Trophoblast cell (in vitro differentiated cells and primary cell): ENCODE measurements at regions not wholly inside any gene's neighbourhood (a gene's known extent, or its start where the extent isn't known, plus 50 kb on each side); places are given as distances from the start of the nearest gene placed in this dataset.

Experiments
- DNase-seq, 2 donors: peaks; one replicate each; pipeline ENCODE4 v3.0.0-alpha.2; 2016
- H2AFZ ChIP-seq: 2 replicates; pipeline ENCODE4 v1.6.1; 2013; ENCODE audit warnings: low read length, moderate library complexity, mild to moderate bottlenecking; ENCODE audit not compliant: insufficient read depth, poor library complexity
- H2AK5ac ChIP-seq: 2 replicates; pipeline ENCODE4 v1.6.1; 2013; ENCODE audit warnings: mild to moderate bottlenecking, low read length
- H2BK120ac ChIP-seq: 2 replicates; pipeline ENCODE4 v1.6.1; 2013; ENCODE audit warnings: low read length, mild to moderate bottlenecking, moderate library complexity; ENCODE audit not compliant: insufficient read depth, poor library complexity
- H2BK12ac ChIP-seq: 2 replicates; pipeline ENCODE4 v1.6.1; 2013; ENCODE audit warnings: mild to moderate bottlenecking, low read length, moderate library complexity
- H2BK5ac ChIP-seq: 2 replicates; pipeline ENCODE4 v1.6.1; 2013; ENCODE audit warnings: low read length, low read depth, moderate library complexity, mild to moderate bottlenecking; ENCODE audit not compliant: poor library complexity
- H3K14ac ChIP-seq: 2 replicates; pipeline ENCODE4 v1.6.1; 2013; ENCODE audit warnings: mild to moderate bottlenecking, low read length
- H3K18ac ChIP-seq: 2 replicates; pipeline ENCODE4 v1.6.1; 2013; ENCODE audit warnings: mild to moderate bottlenecking, low read length
- H3K23ac ChIP-seq: 2 replicates; pipeline ENCODE4 v1.6.1; 2013; ENCODE audit warnings: low read length
- H3K27ac ChIP-seq: 2 replicates; pipeline ENCODE4 v1.5.1; 2013; ENCODE audit warnings: low read depth, mild to moderate bottlenecking, inconsistent platforms, low read length, moderate library complexity
- H3K27me3 ChIP-seq: 2 replicates; pipeline ENCODE4 v1.6.1; 2013; ENCODE audit warnings: inconsistent platforms, mild to moderate bottlenecking, low read length, moderate library complexity; ENCODE audit not compliant: insufficient read depth
- H3K36me3 ChIP-seq, 2 experiments: 1 replicate in 1 of 2; 2 replicates in 1 of 2; pipeline ENCODE4 v1.6.1; 2013; ENCODE audit warnings: low read length in 2 of 2, mild to moderate bottlenecking in 2 of 2, moderate library complexity in 1 of 2; ENCODE audit not compliant: insufficient read depth in 2 of 2, control insufficient read depth in 1 of 2
- H3K4ac ChIP-seq: 2 replicates; pipeline ENCODE4 v1.6.1; 2013; ENCODE audit warnings: low read depth, mild to moderate bottlenecking, low read length, moderate library complexity
- H3K4me1 ChIP-seq, 2 experiments: 1 replicate in 1 of 2; 2 replicates in 1 of 2; pipeline ENCODE4 v1.6.1; 2013; ENCODE audit warnings: low read length in 2 of 2, mild to moderate bottlenecking in 2 of 2, moderate library complexity in 1 of 2; ENCODE audit not compliant: insufficient read depth in 2 of 2, control insufficient read depth in 1 of 2
- H3K4me2 ChIP-seq: 2 replicates; pipeline ENCODE4 v1.6.1; 2013; ENCODE audit warnings: inconsistent platforms, mild to moderate bottlenecking, low read length, moderate library complexity
- H3K4me3 ChIP-seq: 2 replicates; pipeline ENCODE4 v1.5.1; 2013; ENCODE audit warnings: mild to moderate bottlenecking, low read depth, low read length, inconsistent platforms
- H3K79me1 ChIP-seq: one replicate; pipeline ENCODE4 v1.6.1; 2013; ENCODE audit warnings: low read length
- H3K79me2 ChIP-seq: 2 replicates; pipeline ENCODE4 v1.6.1; 2013; ENCODE audit warnings: low read length, mild to moderate bottlenecking; ENCODE audit not compliant: control insufficient read depth, insufficient read depth, poor library complexity
- H3K9ac ChIP-seq: 2 replicates; pipeline ENCODE4 v1.6.1; 2013; ENCODE audit warnings: mild to moderate bottlenecking, low read length
- H3K9me3 ChIP-seq: 2 replicates; pipeline ENCODE4 v1.6.1; 2013; ENCODE audit warnings: low read depth, mild to moderate bottlenecking, control low read depth, inconsistent platforms, low read length; ENCODE audit not compliant: insufficient read depth
- H4K12ac ChIP-seq: 2 replicates; pipeline ENCODE4 v1.6.1; 2013; ENCODE audit warnings: low read depth, mild to moderate bottlenecking, low read length, moderate library complexity
- H4K8ac ChIP-seq: 2 replicates; pipeline ENCODE4 v1.6.1; 2013; ENCODE audit warnings: low read depth, mild to moderate bottlenecking, low read length, moderate library complexity
- H4K91ac ChIP-seq: one replicate; pipeline ENCODE4 v1.6.1; 2013; ENCODE audit warnings: low read depth, mild to moderate bottlenecking, low read length, moderate library complexity
- WGBS: extraction: QIAGEN DNeasy Blood & Tissue Kit; methylation state at CpG from one replicate; pipeline ENCODE4 v1.1.7; 2013; ENCODE audit warnings: missing lambda C conversion rate; ENCODE audit not compliant: insufficient read length, insufficient coverage; ENCODE audit errors: extremely low coverage; 5-methylcytosine and 5-hydroxymethylcytosine counted together

DNA sequence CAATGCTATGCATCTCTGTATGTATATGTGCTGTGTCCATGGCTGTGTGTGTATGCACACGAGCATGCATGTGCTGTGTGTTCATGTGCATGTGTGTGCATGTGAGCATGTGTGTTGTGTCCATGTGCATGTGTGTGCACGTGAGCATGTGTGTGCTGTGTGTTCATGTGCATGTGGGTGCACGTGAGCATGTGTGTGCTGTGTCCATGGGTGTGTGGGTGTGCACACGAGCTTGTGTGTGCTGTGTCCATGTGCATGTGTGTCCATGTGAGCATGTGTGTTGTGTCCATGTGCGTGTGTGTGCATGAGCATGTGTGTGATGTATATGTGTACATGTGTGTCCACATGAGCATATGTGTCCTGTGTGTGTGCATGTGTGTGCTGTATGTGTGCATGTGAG lies 414.4 kb upstream of the SALL3 start:
- DNase-seq, result no peak
- Histone ChIP-seq H3K4me3 (peak overlapping the region; percentile 58), H2BK12ac (no peak overlapping the region), H3K79me1 (no peaks in the 10 kb centered on the region), H2BK120ac (no peak overlapping the region), H2BK5ac (no peak overlapping the region), H3K9ac (no peak overlapping the region), H3K4me2 (no peak overlapping the region), H4K8ac (no peak overlapping the region), H3K4me1 (no peaks in the 10 kb centered on the region), H4K12ac (no peak overlapping the region), H4K91ac (no peak overlapping the region), H3K14ac (no peak overlapping the region), H3K27ac (no peak overlapping the region), H3K9me3 (peaks cover 5% of the 10 kb centered on the region), H3K23ac (no peak overlapping the region), H3K79me2 (no peaks in the 10 kb centered on the region), H2AK5ac (no peak overlapping the region), H3K27me3 (no peaks in the 10 kb centered on the region), H3K4ac (no peak overlapping the region), H3K18ac (no peak overlapping the region), H3K36me3 (no peaks in the 10 kb centered on the region), H2AFZ (no peak overlapping the region)
- no CpG with 5 or more reads among the region's 5 CpGs for WGBS

DNA sequence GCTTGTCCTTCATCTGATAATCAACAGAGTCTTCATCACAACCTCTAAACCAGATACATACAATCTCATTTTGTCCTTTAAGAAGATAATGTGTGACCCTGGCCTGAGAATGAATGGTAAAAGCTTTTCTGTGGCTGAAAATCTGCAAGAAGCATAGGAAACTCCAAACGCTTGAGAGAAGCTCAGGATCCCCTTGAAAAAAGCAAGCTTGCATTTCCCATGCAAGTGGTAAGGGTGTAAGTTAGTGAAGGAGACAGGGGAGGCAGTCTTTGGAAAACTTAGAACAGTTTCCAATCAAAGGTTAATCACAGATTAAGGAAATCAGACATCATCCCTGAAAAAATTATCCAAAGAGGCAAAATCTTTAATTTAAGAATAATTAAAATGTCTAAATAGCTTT lies 413.6 kb upstream of the SALL3 start:
- WGBS, result no CpG with 5 or more reads among the region's 1 CpG
- no peak overlapping the region for H3K4me3 ChIP-seq
- H2BK12ac ChIP-seq, result no peak overlapping the region
- H4K91ac ChIP-seq, result no peak overlapping the region
- H3K4ac ChIP-seq, result no peak overlapping the region
- no peak overlapping the region for H3K23ac ChIP-seq
- H3K14ac ChIP-seq, result no peak overlapping the region
- DNase-seq, result no peak
- H3K18ac ChIP-seq, result no peak overlapping the region
- H2BK5ac ChIP-seq, result no peak overlapping the region
- H4K8ac ChIP-seq, result no peak overlapping the region
- no peaks in the 10 kb centered on the region for H3K79me1 ChIP-seq
- no peak overlapping the region for H2BK120ac ChIP-seq
- H3K36me3 ChIP-seq, result no peaks in the 10 kb centered on the region
- H3K9me3 ChIP-seq, result peaks cover 6% of the 10 kb centered on the region
- H3K27ac ChIP-seq, result no peak overlapping the region
- no peaks in the 10 kb centered on the region for H3K4me1 ChIP-seq
- no peaks in the 10 kb centered on the region for H3K79me2 ChIP-seq
- no peak overlapping the region for H2AK5ac ChIP-seq
- H3K9ac ChIP-seq, result no peak overlapping the region
- H2AFZ ChIP-seq, result no peak overlapping the region
- H4K12ac ChIP-seq, result no peak overlapping the region
- no peak overlapping the region for H3K4me2 ChIP-seq
- H3K27me3 ChIP-seq, result no peaks in the 10 kb centered on the region

DNA sequence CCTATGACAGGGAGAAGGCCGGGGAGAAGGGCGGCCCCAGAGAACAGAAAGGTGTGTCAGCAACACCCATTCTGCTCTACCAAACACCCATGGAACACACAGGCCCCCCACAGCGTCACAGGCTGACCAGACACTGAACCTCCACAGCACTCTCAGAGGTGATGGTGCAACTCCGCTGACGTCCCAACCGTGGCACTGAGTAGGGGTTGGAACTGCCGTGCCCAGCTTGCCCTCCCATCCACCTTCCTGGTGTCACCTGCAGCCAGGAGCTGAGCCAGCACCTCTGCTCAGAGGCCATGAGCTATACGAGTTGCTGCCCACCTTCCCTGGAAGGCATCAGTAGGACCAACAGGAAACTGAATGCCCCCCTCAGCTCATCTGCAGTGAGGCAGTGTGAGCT lies 412.9 kb upstream of the SALL3 start:
- H3K79me1 ChIP-seq, result no peaks in the 10 kb centered on the region
- no peak overlapping the region for H3K4me2 ChIP-seq
- no peak overlapping the region for H4K91ac ChIP-seq
- H2AFZ ChIP-seq, result no peak overlapping the region
- no peak overlapping the region for H3K14ac ChIP-seq
- no CpG with 5 or more reads among the region's 8 CpGs for WGBS
- H3K18ac ChIP-seq, result no peak overlapping the region
- no peak overlapping the region for H4K8ac ChIP-seq
- H3K4me1 ChIP-seq, result no peaks in the 10 kb centered on the region
- H3K27ac ChIP-seq, result no peak overlapping the region
- H3K4ac ChIP-seq, result no peak overlapping the region
- no peaks in the 10 kb centered on the region for H3K36me3 ChIP-seq
- no peaks in the 10 kb centered on the region for H3K27me3 ChIP-seq
- no peak overlapping the region for H3K23ac ChIP-seq
- H2BK12ac ChIP-seq, result no peak overlapping the region
- H4K12ac ChIP-seq, result no peak overlapping the region
- H2BK120ac ChIP-seq, result no peak overlapping the region
- H3K9me3 ChIP-seq, result peaks cover 8% of the 10 kb centered on the region
- no peaks in the 10 kb centered on the region for H3K79me2 ChIP-seq
- peak overlapping the region; percentile 59 for H3K9ac ChIP-seq
- peak overlapping the region; percentile 25 for H3K4me3 ChIP-seq
- no peak overlapping the region for H2BK5ac ChIP-seq
- no peak for DNase-seq
- H2AK5ac ChIP-seq, result no peak overlapping the region

DNA sequence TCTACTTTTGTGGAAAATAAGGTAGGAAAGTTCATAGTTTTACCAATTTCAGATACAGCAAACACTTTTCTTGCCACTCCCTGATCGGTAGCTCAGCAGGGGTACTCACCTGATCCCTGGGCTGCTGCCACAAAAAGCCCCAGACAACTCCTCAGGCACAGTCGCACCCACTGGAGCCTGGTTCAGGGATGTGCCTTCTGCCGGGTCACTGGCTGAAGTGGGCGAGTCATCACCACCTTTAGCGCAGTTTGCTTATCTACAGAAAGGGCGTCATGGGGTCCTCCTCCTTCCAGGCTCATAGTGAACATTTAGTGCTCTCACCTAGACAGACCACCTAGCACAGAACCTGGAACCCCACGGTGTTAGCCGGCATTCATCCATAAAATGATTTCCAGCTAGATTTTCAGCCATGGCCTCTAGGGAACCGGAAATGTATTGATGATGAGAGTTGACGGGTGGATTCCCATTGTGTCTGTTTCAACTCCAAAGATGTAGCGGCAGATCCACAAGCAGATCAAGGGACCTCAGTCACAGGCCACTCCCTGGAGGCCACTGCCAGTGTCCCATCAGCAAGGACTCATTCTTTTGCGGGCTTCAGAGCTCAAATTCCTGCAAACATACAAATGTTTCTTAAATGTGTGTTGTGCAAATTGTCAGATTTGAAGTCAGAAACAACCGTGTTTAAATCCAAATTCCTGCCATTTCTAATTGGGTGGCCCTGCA lies 408.4 kb upstream of the SALL3 start:
- H3K4me3 ChIP-seq, result no peak overlapping the region
- H3K9ac ChIP-seq, result no peak overlapping the region
- H3K14ac ChIP-seq, result no peak overlapping the region
- no peaks in the 10 kb centered on the region for H3K79me2 ChIP-seq
- no peak overlapping the region for H4K91ac ChIP-seq
- H2BK120ac ChIP-seq, result no peak overlapping the region
- H4K12ac ChIP-seq, result no peak overlapping the region
- H3K27me3 ChIP-seq, result no peaks in the 10 kb centered on the region
- no CpG with 5 or more reads among the region's 13 CpGs for WGBS
- H3K27ac ChIP-seq, result no peak overlapping the region
- no peak for DNase-seq
- H2AK5ac ChIP-seq, result no peak overlapping the region
- peaks cover 25% of the 10 kb centered on the region for H3K9me3 ChIP-seq
- no peak overlapping the region for H2AFZ ChIP-seq
- H2BK12ac ChIP-seq, result no peak overlapping the region
- no peak overlapping the region for H3K23ac ChIP-seq
- H3K36me3 ChIP-seq, result no peaks in the 10 kb centered on the region
- H4K8ac ChIP-seq, result no peak overlapping the region
- no peak overlapping the region for H3K4ac ChIP-seq
- H2BK5ac ChIP-seq, result no peak overlapping the region
- no peak overlapping the region for H3K4me2 ChIP-seq
- no peak overlapping the region for H3K18ac ChIP-seq
- H3K79me1 ChIP-seq, result no peaks in the 10 kb centered on the region
- H3K4me1 ChIP-seq, result no peaks in the 10 kb centered on the region
